ENCODE measurements at regions not wholly inside any gene's neighbourhood (a gene's known extent, or its start where the extent isn't known, plus 50 kb on each side); places are given as distances from the start of the nearest gene placed in this dataset.

GRCh38 chr3:22660606-22661005 is 542.5 kb upstream of the UBE2E2 start:
- WGBS (ENCODE audit: insufficient coverage) = no CpG with 5 or more reads among the region's 1 CpG
- peak; percentile 69 for DNase-seq

GRCh38 chr3:22661121-22661700 is 541.9 kb upstream of the UBE2E2 start:
- Histone ChIP-seq H3K9me3 (replicated peaks; ENCODE audit: control insufficient read depth, low read depth, low read length) (no peaks in the 10 kb centered on the region), H3K27ac (ENCODE audit: low read length) (no peak overlapping the region), H3K4me3 (ENCODE audit: low read length) (no peak overlapping the region), H3K27me3 (ENCODE audit: control insufficient read depth, insufficient read depth, low read length) (no peaks in the 10 kb centered on the region), H3K4me1 (ENCODE audit: control insufficient read depth, insufficient read depth, low read length) (no peaks in the 10 kb centered on the region), H3K36me3 (ENCODE audit: control insufficient read depth, insufficient read depth, low read length) (no peaks in the 10 kb centered on the region)
- WGBS (ENCODE audit: insufficient coverage) = no CpG with 5 or more reads among the region's 2 CpGs
- no peak for DNase-seq

More at GRCh38 chr3:22660606-22661005, 542.5 kb upstream of the UBE2E2 start:
- Histone ChIP-seq H3K9me3 (replicated peaks; ENCODE audit: control insufficient read depth, low read depth, low read length) (no peaks in the 10 kb centered on the region), H3K4me3 (ENCODE audit: low read length) (no peak overlapping the region), H3K27ac (ENCODE audit: low read length) (no peak overlapping the region), H3K27me3 (ENCODE audit: control insufficient read depth, insufficient read depth, low read length) (no peaks in the 10 kb centered on the region), H3K36me3 (ENCODE audit: control insufficient read depth, insufficient read depth, low read length) (no peaks in the 10 kb centered on the region), H3K4me1 (ENCODE audit: control insufficient read depth, insufficient read depth, low read length) (no peaks in the 10 kb centered on the region)

GRCh38 chr3:22665528-22665927 is 537.6 kb upstream of the UBE2E2 start:
- WGBS (ENCODE audit: insufficient coverage) = no CpG with 5 or more reads among the region's 2 CpGs
- no peak for DNase-seq
- Histone ChIP-seq H3K27ac (ENCODE audit: low read length) (no peak overlapping the region), H3K27me3 (ENCODE audit: control insufficient read depth, insufficient read depth, low read length) (no peaks in the 10 kb centered on the region), H3K4me1 (ENCODE audit: control insufficient read depth, insufficient read depth, low read length) (no peaks in the 10 kb centered on the region), H3K4me3 (ENCODE audit: low read length) (no peak overlapping the region), H3K36me3 (ENCODE audit: control insufficient read depth, insufficient read depth, low read length) (no peaks in the 10 kb centered on the region), H3K9me3 (replicated peaks; ENCODE audit: control insufficient read depth, low read depth, low read length) (no peaks in the 10 kb centered on the region)

GRCh38 chr3:22666736-22667135 is 536.4 kb upstream of the UBE2E2 start:
- Histone ChIP-seq H3K4me1 (ENCODE audit: control insufficient read depth, insufficient read depth, low read length) (no peaks in the 10 kb centered on the region), H3K36me3 (ENCODE audit: control insufficient read depth, insufficient read depth, low read length) (no peaks in the 10 kb centered on the region), H3K4me3 (ENCODE audit: low read length) (no peak overlapping the region), H3K9me3 (replicated peaks; ENCODE audit: control insufficient read depth, low read depth, low read length) (no peaks in the 10 kb centered on the region), H3K27ac (ENCODE audit: low read length) (no peak overlapping the region), H3K27me3 (ENCODE audit: control insufficient read depth, insufficient read depth, low read length) (no peaks in the 10 kb centered on the region)
- DNase-seq = no peak
- WGBS (ENCODE audit: insufficient coverage) = 0% methylated on average over 1 of the region's 1 CpG

GRCh38 chr3:22671848-22672247 is 531.3 kb upstream of the UBE2E2 start:
- no peak for DNase-seq
- Histone ChIP-seq H3K27me3 (ENCODE audit: control insufficient read depth, insufficient read depth, low read length) (no peaks in the 10 kb centered on the region), H3K4me3 (ENCODE audit: low read length) (no peak overlapping the region), H3K4me1 (ENCODE audit: control insufficient read depth, insufficient read depth, low read length) (no peaks in the 10 kb centered on the region), H3K36me3 (ENCODE audit: control insufficient read depth, insufficient read depth, low read length) (no peaks in the 10 kb centered on the region), H3K9me3 (replicated peaks; ENCODE audit: control insufficient read depth, low read depth, low read length) (no peaks in the 10 kb centered on the region), H3K27ac (ENCODE audit: low read length) (no peak overlapping the region)
- WGBS (ENCODE audit: insufficient coverage) = no CpG with 5 or more reads among the region's 1 CpG

- Histone ChIP-seq H3K27me3 (ENCODE audit: control insufficient read depth, insufficient read depth, low read length) (no peaks in the 10 kb centered on the region), H3K4me1 (ENCODE audit: control insufficient read depth, insufficient read depth, low read length) (no peaks in the 10 kb centered on the region), H3K36me3 (ENCODE audit: control insufficient read depth, insufficient read depth, low read length) (no peaks in the 10 kb centered on the region), H3K9me3 (replicated peaks; ENCODE audit: control insufficient read depth, low read depth, low read length) (peaks cover 2% of the 10 kb centered on the region), H3K4me3 (ENCODE audit: low read length) (no peak overlapping the region), H3K27ac (ENCODE audit: low read length) (no peak overlapping the region)
- 60% methylated on average over 1 of the region's 3 CpGs for WGBS (ENCODE audit: insufficient coverage)
- DNase-seq = no peak
Observed at GRCh38 chr3:22684739-22685138, 518.4 kb upstream of the UBE2E2 start.

GRCh38 chr3:22685597-22685996 is 517.5 kb upstream of the UBE2E2 start:
- Histone ChIP-seq H3K4me3 (ENCODE audit: low read length) (no peak overlapping the region), H3K4me1 (ENCODE audit: control insufficient read depth, insufficient read depth, low read length) (no peaks in the 10 kb centered on the region), H3K9me3 (replicated peaks; ENCODE audit: control insufficient read depth, low read depth, low read length) (peaks cover 2% of the 10 kb centered on the region), H3K27me3 (ENCODE audit: control insufficient read depth, insufficient read depth, low read length) (no peaks in the 10 kb centered on the region), H3K27ac (ENCODE audit: low read length) (no peak overlapping the region), H3K36me3 (ENCODE audit: control insufficient read depth, insufficient read depth, low read length) (no peaks in the 10 kb centered on the region)
- WGBS (ENCODE audit: insufficient coverage) = 95% methylated on average over 2 of the region's 2 CpGs
- DNase-seq = no peak

- Histone ChIP-seq H3K9me3 (replicated peaks; ENCODE audit: control insufficient read depth, low read depth, low read length) (no peaks in the 10 kb centered on the region), H3K27ac (ENCODE audit: low read length) (no peak overlapping the region), H3K27me3 (ENCODE audit: control insufficient read depth, insufficient read depth, low read length) (no peaks in the 10 kb centered on the region), H3K4me3 (ENCODE audit: low read length) (no peak overlapping the region), H3K36me3 (ENCODE audit: control insufficient read depth, insufficient read depth, low read length) (no peaks in the 10 kb centered on the region), H3K4me1 (ENCODE audit: control insufficient read depth, insufficient read depth, low read length) (no peaks in the 10 kb centered on the region)
- no CpG with 5 or more reads among the region's 2 CpGs for WGBS (ENCODE audit: insufficient coverage)
- DNase-seq = no peak
Observed at GRCh38 chr3:22691407-22691806, 511.7 kb upstream of the UBE2E2 start.

- WGBS (ENCODE audit: insufficient coverage) = no CpG with 5 or more reads among the region's 5 CpGs
- H3K9me3 ChIP-seq (replicated peaks; ENCODE audit: control insufficient read depth, low read depth, low read length) = no peaks in the 10 kb centered on the region
Observed at GRCh38 chr3:22691856-22692628, 511.1 kb upstream of the UBE2E2 start.

GRCh38 chr3:22700876-22701275 is 502.3 kb upstream of the UBE2E2 start:
- H3K4me3 ChIP-seq (ENCODE audit: low read length) = no peak overlapping the region
- H3K9me3 ChIP-seq (replicated peaks; ENCODE audit: control insufficient read depth, low read depth, low read length) = no peaks in the 10 kb centered on the region
- H3K4me1 ChIP-seq (ENCODE audit: control insufficient read depth, insufficient read depth, low read length) = no peaks in the 10 kb centered on the region
- DNase-seq = no peak
- no peaks in the 10 kb centered on the region for H3K27me3 ChIP-seq (ENCODE audit: control insufficient read depth, insufficient read depth, low read length)
- no peak overlapping the region for H3K27ac ChIP-seq (ENCODE audit: low read length)
- H3K36me3 ChIP-seq (ENCODE audit: control insufficient read depth, insufficient read depth, low read length) = no peaks in the 10 kb centered on the region

More at GRCh38 chr3:22691856-22692628, 511.1 kb upstream of the UBE2E2 start:
- Histone ChIP-seq H3K4me1 (ENCODE audit: control insufficient read depth, insufficient read depth, low read length) (no peaks in the 10 kb centered on the region), H3K36me3 (ENCODE audit: control insufficient read depth, insufficient read depth, low read length) (no peaks in the 10 kb centered on the region), H3K27me3 (ENCODE audit: control insufficient read depth, insufficient read depth, low read length) (no peaks in the 10 kb centered on the region), H3K27ac (ENCODE audit: low read length) (no peak overlapping the region), H3K4me3 (ENCODE audit: low read length) (no peak overlapping the region)
- no peak for DNase-seq
